ENCODE measurements at regions not wholly inside any gene's neighbourhood (a gene's known extent, or its start where the extent isn't known, plus 50 kb on each side); places are given as distances from the start of the nearest gene placed in this dataset.
A peak's percentile ranks its signal among the peaks of the same experiment; 100 is the strongest.

GRCh38 chr2:126345691-126346090, 310.3 kb upstream of the GYPC start:
- Histone ChIP-seq H3K9ac (ENCODE audit: low read length) (no peak overlapping the region), H3K23ac (ENCODE audit: low read length in 2 of 2) (no peak overlapping the region), H3K79me1 (replicated peaks; ENCODE audit: low read length, poor library complexity, severe bottlenecking) (no peaks in the 10 kb centered on the region), H3K4me2 (ENCODE audit: low read length, poor library complexity, severe bottlenecking) (no peak overlapping the region), H2BK120ac (ENCODE audit: low read depth, low read length) (no peak overlapping the region), H2BK15ac (ENCODE audit: low read depth, poor library complexity, severe bottlenecking) (no peak overlapping the region), H3K18ac (ENCODE audit: low read depth in 1 of 2, low read length in 2 of 2) (no peak overlapping the region), H3K36me3 (ENCODE audit: control insufficient read depth in 1 of 2, insufficient read depth in 2 of 2, low read depth in 1 of 2, low read length in 2 of 2) (no peaks in the 10 kb centered on the region), H4K91ac (ENCODE audit: low read length) (no peak overlapping the region), H3K4me1 (ENCODE audit: control insufficient read depth, insufficient read depth, low read depth, low read length) (no peaks in the 10 kb centered on the region), H2AFZ (ENCODE audit: low read depth, low read length) (no peak overlapping the region), H3K4ac (ENCODE audit: low read depth in 1 of 2, low read length in 2 of 2) (no peak overlapping the region), H3K27ac (ENCODE audit: low read length, poor library complexity, severe bottlenecking) (no peak overlapping the region), H4K8ac (ENCODE audit: low read length) (no peak overlapping the region), H3K4me3 (ENCODE audit: insufficient read depth in 1 of 2, low read depth in 1 of 2, low read length in 2 of 2) (no peak overlapping the region), H2BK5ac (ENCODE audit: low read depth, low read length, poor library complexity, severe bottlenecking) (no peak overlapping the region), H2BK12ac (ENCODE audit: low read length in 2 of 2) (no peak overlapping the region), H3K9me3 (ENCODE audit: control insufficient read depth, low read length) (peaks cover 12% of the 10 kb centered on the region), H3K14ac (ENCODE audit: low read length in 2 of 2) (no peak overlapping the region), H3K27me3 (ENCODE audit: control insufficient read depth in 1 of 2, insufficient read depth in 1 of 2, low read length in 2 of 2) (no peaks in the 10 kb centered on the region), H2AK5ac (ENCODE audit: low read length, severe bottlenecking) (no peak overlapping the region)
- DNase-seq: no peak
- WGBS: no CpG with 5 or more reads among the region's 1 CpG

GRCh38 chr2:126356631-126357030, 299.3 kb upstream of the GYPC start:
- H3K36me3 ChIP-seq (ENCODE audit: control insufficient read depth in 1 of 2, insufficient read depth in 2 of 2, low read depth in 1 of 2, low read length in 2 of 2): no peaks in the 10 kb centered on the region
- WGBS: 83% methylated on average over 1 of the region's 2 CpGs
- H3K18ac ChIP-seq (ENCODE audit: low read depth in 1 of 2, low read length in 2 of 2): no peak overlapping the region
- H4K8ac ChIP-seq (ENCODE audit: low read length): no peak overlapping the region
- no peak overlapping the region for H2BK5ac ChIP-seq (ENCODE audit: low read depth, low read length, poor library complexity, severe bottlenecking)
- no peak overlapping the region for H2BK15ac ChIP-seq (ENCODE audit: low read depth, poor library complexity, severe bottlenecking)
- no peak overlapping the region for H2AK5ac ChIP-seq (ENCODE audit: low read length, severe bottlenecking)
- no peak overlapping the region for H2BK120ac ChIP-seq (ENCODE audit: low read depth, low read length)
- no peak overlapping the region for H3K23ac ChIP-seq (ENCODE audit: low read length in 2 of 2)
- H3K4me1 ChIP-seq (ENCODE audit: control insufficient read depth, insufficient read depth, low read depth, low read length): no peaks in the 10 kb centered on the region
- H3K27ac ChIP-seq (ENCODE audit: low read length, poor library complexity, severe bottlenecking): no peak overlapping the region
- no peak overlapping the region for H3K14ac ChIP-seq (ENCODE audit: low read length in 2 of 2)
- H3K79me1 ChIP-seq (replicated peaks; ENCODE audit: low read length, poor library complexity, severe bottlenecking): no peaks in the 10 kb centered on the region
- H3K4ac ChIP-seq (ENCODE audit: low read depth in 1 of 2, low read length in 2 of 2): no peak overlapping the region
- no peaks in the 10 kb centered on the region for H3K27me3 ChIP-seq (ENCODE audit: control insufficient read depth in 1 of 2, insufficient read depth in 1 of 2, low read length in 2 of 2)
- no peak overlapping the region for H3K9ac ChIP-seq (ENCODE audit: low read length)
- no peaks in the 10 kb centered on the region for H3K9me3 ChIP-seq (ENCODE audit: control insufficient read depth, low read length)
- DNase-seq: peak; percentile 55
- H2AFZ ChIP-seq (ENCODE audit: low read depth, low read length): no peak overlapping the region
- no peak overlapping the region for H3K4me3 ChIP-seq (ENCODE audit: insufficient read depth in 1 of 2, low read depth in 1 of 2, low read length in 2 of 2)
- H4K91ac ChIP-seq (ENCODE audit: low read length): no peak overlapping the region
- no peak overlapping the region for H2BK12ac ChIP-seq (ENCODE audit: low read length in 2 of 2)
- H3K4me2 ChIP-seq (ENCODE audit: low read length, poor library complexity, severe bottlenecking): no peak overlapping the region

DNA sequence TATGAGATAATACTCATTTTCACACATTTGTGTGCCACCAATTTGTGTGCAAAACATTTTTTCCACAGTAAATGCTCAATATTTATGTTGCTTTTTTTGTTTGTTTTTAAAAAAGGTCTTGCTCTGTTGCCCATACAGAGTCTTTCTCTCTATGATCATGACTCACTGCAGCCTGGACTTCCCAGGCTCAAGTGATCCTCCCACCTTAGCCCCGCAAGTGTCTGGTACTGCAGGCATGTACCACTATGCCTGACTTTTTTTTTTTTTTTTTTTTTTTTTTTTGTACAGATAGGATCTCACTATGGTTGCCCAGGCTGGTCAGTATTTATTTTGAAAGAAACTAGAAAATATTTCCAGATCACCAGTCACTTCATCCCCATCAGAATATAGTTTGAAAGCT, 297.8 kb upstream of the GYPC start:
- H3K9ac ChIP-seq (ENCODE audit: low read length): no peak overlapping the region

GRCh38 chr2:126359494-126359893, 296.5 kb upstream of the GYPC start:
- no peak overlapping the region for H3K14ac ChIP-seq (ENCODE audit: low read length in 2 of 2)
- H3K79me1 ChIP-seq (replicated peaks; ENCODE audit: low read length, poor library complexity, severe bottlenecking): no peaks in the 10 kb centered on the region
- no peak overlapping the region for H3K4me2 ChIP-seq (ENCODE audit: low read length, poor library complexity, severe bottlenecking)
- H3K4me1 ChIP-seq (ENCODE audit: control insufficient read depth, insufficient read depth, low read depth, low read length): no peaks in the 10 kb centered on the region
- no peak overlapping the region for H2AK5ac ChIP-seq (ENCODE audit: low read length, severe bottlenecking)
- H3K9ac ChIP-seq (ENCODE audit: low read length): no peak overlapping the region
- no peak overlapping the region for H2BK5ac ChIP-seq (ENCODE audit: low read depth, low read length, poor library complexity, severe bottlenecking)
- H3K23ac ChIP-seq (ENCODE audit: low read length in 2 of 2): no peak overlapping the region
- no peak overlapping the region for H3K4me3 ChIP-seq (ENCODE audit: insufficient read depth in 1 of 2, low read depth in 1 of 2, low read length in 2 of 2)
- no peak overlapping the region for H2AFZ ChIP-seq (ENCODE audit: low read depth, low read length)
- H3K27me3 ChIP-seq (ENCODE audit: control insufficient read depth in 1 of 2, insufficient read depth in 1 of 2, low read length in 2 of 2): no peaks in the 10 kb centered on the region
- no peak overlapping the region for H3K27ac ChIP-seq (ENCODE audit: low read length, poor library complexity, severe bottlenecking)
- no peak overlapping the region for H3K4ac ChIP-seq (ENCODE audit: low read depth in 1 of 2, low read length in 2 of 2)
- peak; percentile 26 for DNase-seq
- no peaks in the 10 kb centered on the region for H3K36me3 ChIP-seq (ENCODE audit: control insufficient read depth in 1 of 2, insufficient read depth in 2 of 2, low read depth in 1 of 2, low read length in 2 of 2)
- H2BK12ac ChIP-seq (ENCODE audit: low read length in 2 of 2): no peak overlapping the region
- H2BK15ac ChIP-seq (ENCODE audit: low read depth, poor library complexity, severe bottlenecking): no peak overlapping the region
- no peak overlapping the region for H2BK120ac ChIP-seq (ENCODE audit: low read depth, low read length)
- no peak overlapping the region for H4K91ac ChIP-seq (ENCODE audit: low read length)
- no peaks in the 10 kb centered on the region for H3K9me3 ChIP-seq (ENCODE audit: control insufficient read depth, low read length)
- H4K8ac ChIP-seq (ENCODE audit: low read length): no peak overlapping the region
- no peak overlapping the region for H3K18ac ChIP-seq (ENCODE audit: low read depth in 1 of 2, low read length in 2 of 2)

More for the DNA sequence above, 297.8 kb upstream of the GYPC start:
- Histone ChIP-seq H2AK5ac (ENCODE audit: low read length, severe bottlenecking) (no peak overlapping the region), H2BK12ac (ENCODE audit: low read length in 2 of 2) (no peak overlapping the region), H3K23ac (ENCODE audit: low read length in 2 of 2) (no peak overlapping the region), H3K4me2 (ENCODE audit: low read length, poor library complexity, severe bottlenecking) (no peak overlapping the region), H4K91ac (ENCODE audit: low read length) (no peak overlapping the region), H3K79me1 (replicated peaks; ENCODE audit: low read length, poor library complexity, severe bottlenecking) (no peaks in the 10 kb centered on the region), H2BK15ac (ENCODE audit: low read depth, poor library complexity, severe bottlenecking) (no peak overlapping the region), H3K4me1 (ENCODE audit: control insufficient read depth, insufficient read depth, low read depth, low read length) (no peaks in the 10 kb centered on the region), H3K36me3 (ENCODE audit: control insufficient read depth in 1 of 2, insufficient read depth in 2 of 2, low read depth in 1 of 2, low read length in 2 of 2) (no peaks in the 10 kb centered on the region), H3K14ac (ENCODE audit: low read length in 2 of 2) (no peak overlapping the region), H3K27ac (ENCODE audit: low read length, poor library complexity, severe bottlenecking) (no peak overlapping the region), H4K8ac (ENCODE audit: low read length) (no peak overlapping the region), H2AFZ (ENCODE audit: low read depth, low read length) (no peak overlapping the region), H2BK120ac (ENCODE audit: low read depth, low read length) (no peak overlapping the region), H3K9me3 (ENCODE audit: control insufficient read depth, low read length) (no peaks in the 10 kb centered on the region), H2BK5ac (ENCODE audit: low read depth, low read length, poor library complexity, severe bottlenecking) (no peak overlapping the region), H3K27me3 (ENCODE audit: control insufficient read depth in 1 of 2, insufficient read depth in 1 of 2, low read length in 2 of 2) (no peaks in the 10 kb centered on the region), H3K4ac (ENCODE audit: low read depth in 1 of 2, low read length in 2 of 2) (no peak overlapping the region), H3K18ac (ENCODE audit: low read depth in 1 of 2, low read length in 2 of 2) (no peak overlapping the region), H3K4me3 (ENCODE audit: insufficient read depth in 1 of 2, low read depth in 1 of 2, low read length in 2 of 2) (no peak overlapping the region)
- peak; percentile 12 for DNase-seq
- WGBS: no CpG with 5 or more reads among the region's 1 CpG
